ENCODE measurements at regions not wholly inside any gene's neighbourhood (a gene's known extent, or its start where the extent isn't known, plus 50 kb on each side); places are given as distances from the start of the nearest gene placed in this dataset.

DNA sequence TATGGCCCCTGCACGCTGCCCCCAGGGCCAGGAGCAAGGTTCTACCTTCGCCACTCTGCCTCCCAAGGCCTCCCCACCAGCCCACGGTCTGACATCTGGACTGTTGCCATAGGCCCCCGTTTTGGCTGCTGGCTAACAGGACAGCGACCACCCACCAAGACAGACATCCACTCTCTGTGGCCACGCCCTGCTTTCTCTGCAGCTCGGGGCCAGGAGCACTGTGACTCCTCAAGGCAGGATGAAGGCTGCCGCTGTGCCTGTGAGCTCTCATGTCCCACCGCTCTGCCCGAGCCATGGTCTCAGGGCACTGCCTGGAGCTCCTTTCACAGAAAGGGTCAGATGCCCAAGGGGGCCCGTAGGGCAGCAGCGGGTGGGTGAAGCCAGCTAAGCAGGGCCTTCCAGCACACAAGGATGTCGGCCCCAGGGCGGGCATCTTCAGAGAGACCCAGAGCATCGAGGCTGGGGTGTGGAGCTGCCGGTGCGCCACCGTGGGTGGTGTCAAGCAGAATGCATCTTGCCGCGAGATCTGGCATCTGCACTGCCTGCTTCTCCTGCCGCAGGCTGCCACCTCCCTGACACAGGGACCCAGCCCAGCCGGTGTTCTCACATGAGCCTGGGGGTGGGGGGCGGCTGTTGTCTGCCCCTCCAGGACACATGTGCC, 92.2 kb upstream of the ADAMTS2 start:
- DNase-seq (ENCODE audit: unreplicated experiment) = no peak
- Mint-ChIP-seq H3K36me3 (ENCODE audit: insufficient read depth, unreplicated experiment) (no peaks in the 10 kb centered on the region), H3K27me3 (ENCODE audit: insufficient read depth, unreplicated experiment) (no peaks in the 10 kb centered on the region), H3K27ac (ENCODE audit: low read depth, unreplicated experiment) (no peak overlapping the region), H3K4me1 (ENCODE audit: insufficient read depth, unreplicated experiment) (no peaks in the 10 kb centered on the region), H3K4me3 (ENCODE audit: unreplicated experiment) (no peak overlapping the region), H3K9me3 (ENCODE audit: unreplicated experiment) (peaks cover 34% of the 10 kb centered on the region)
- BruUV-seq (replicated peaks) = no TSS peak
- intact Hi-C loops (cut with micrococcal nuclease) = no loop called here
- TF ChIP-seq, protein P1, sequence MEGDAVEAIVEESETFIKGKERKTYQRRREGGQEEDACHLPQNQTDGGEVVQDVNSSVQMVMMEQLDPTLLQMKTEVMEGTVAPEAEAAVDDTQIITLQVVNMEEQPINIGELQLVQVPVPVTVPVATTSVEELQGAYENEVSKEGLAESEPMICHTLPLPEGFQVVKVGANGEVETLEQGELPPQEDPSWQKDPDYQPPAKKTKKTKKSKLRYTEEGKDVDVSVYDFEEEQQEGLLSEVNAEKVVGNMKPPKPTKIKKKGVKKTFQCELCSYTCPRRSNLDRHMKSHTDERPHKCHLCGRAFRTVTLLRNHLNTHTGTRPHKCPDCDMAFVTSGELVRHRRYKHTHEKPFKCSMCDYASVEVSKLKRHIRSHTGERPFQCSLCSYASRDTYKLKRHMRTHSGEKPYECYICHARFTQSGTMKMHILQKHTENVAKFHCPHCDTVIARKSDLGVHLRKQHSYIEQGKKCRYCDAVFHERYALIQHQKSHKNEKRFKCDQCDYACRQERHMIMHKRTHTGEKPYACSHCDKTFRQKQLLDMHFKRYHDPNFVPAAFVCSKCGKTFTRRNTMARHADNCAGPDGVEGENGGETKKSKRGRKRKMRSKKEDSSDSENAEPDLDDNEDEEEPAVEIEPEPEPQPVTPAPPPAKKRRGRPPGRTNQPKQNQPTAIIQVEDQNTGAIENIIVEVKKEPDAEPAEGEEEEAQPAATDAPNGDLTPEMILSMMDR (IDR thresholded peaks at IDR 0.05; ENCODE audit: unreplicated experiment) = no peak
- ChIA-PET CTCF (no interaction called here), POLR2A (no interaction called here)

DNA sequence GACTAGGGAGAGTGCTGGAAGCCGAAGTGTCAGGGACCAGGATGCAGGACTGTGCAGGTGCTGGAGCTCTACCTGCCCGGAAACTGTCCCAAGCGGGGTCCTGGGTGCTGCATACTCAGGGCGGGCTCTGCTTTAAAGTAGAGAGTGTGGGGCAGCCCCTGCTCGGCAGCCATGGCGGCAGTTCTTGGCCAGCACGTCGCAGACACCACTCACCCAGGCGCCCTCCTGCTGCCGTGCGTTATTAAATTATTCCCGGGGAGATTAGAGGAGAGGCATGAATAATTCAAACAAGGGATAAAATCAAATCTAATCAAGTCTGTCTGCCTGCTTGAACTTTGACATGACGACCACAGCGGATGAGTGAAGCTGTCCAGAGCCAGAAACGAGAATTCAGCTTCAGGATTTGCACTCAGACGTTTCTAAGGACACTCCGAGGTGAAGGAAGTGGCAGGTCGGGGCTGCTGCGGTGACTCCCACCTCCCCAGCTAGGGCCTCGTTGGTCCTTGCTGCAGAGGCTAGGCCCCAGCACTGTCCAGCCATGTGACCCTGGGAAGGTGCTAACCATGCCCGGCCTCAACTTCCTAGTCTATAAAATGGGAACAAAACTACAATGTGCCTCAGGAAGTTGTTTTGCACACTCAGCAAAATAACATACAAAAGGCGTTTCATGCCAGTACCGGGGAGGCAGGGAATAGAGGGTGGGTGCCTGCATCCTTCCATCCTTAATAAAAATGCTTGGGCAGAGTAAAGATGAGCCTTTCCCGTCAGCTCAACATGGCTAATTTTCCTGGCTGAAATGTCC, 91.3 kb upstream of the ADAMTS2 start:
- ChIA-PET CTCF (no interaction called here), POLR2A (no interaction called here)
- Mint-ChIP-seq H3K9me3 (ENCODE audit: unreplicated experiment) (peaks cover 26% of the 10 kb centered on the region), H3K4me3 (ENCODE audit: unreplicated experiment) (no peak overlapping the region), H3K4me1 (ENCODE audit: insufficient read depth, unreplicated experiment) (peaks cover 5% of the 10 kb centered on the region), H3K36me3 (ENCODE audit: insufficient read depth, unreplicated experiment) (no peaks in the 10 kb centered on the region), H3K27ac (ENCODE audit: low read depth, unreplicated experiment) (no peak overlapping the region), H3K27me3 (ENCODE audit: insufficient read depth, unreplicated experiment) (no peaks in the 10 kb centered on the region)
- BruUV-seq (replicated peaks) = no TSS peak
- intact Hi-C loops (cut with micrococcal nuclease) = no loop called here
- TF ChIP-seq, protein P1 (IDR thresholded peaks at IDR 0.05; ENCODE audit: unreplicated experiment) = no peak
- no peak for DNase-seq (ENCODE audit: unreplicated experiment)

DNA sequence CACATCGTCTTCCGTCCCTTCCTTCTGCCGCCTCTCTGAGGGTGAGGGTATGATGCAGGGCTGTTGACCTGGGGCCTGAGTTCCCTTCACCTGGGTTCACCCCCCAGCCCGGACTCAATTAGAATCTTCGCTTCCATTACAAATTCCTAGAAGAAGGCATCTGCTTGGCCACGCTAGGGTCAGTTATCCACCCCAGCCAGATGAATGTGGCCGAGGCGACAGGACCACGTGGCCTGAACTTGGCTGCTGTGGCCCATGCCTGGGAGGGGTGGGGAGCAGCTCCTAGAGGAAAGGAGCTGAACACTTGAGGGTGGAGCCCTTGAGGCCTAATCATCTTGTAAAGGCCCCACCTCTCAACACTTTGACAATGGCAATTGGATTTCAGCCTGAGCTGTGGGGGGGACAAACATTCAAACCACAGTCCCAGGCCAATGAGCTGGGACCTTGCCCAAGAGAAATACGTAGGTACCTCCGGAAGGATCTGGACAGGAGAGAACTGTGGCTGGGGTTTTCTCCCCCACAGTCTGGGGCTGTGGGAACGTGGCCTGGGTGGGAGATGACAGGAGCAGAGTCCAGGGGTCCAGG, 90.6 kb upstream of the ADAMTS2 start:
- intact Hi-C loops (cut with micrococcal nuclease) = no loop called here
- DNase-seq (ENCODE audit: unreplicated experiment) = no peak
- Mint-ChIP-seq H3K36me3 (ENCODE audit: insufficient read depth, unreplicated experiment) (no peaks in the 10 kb centered on the region), H3K4me1 (ENCODE audit: insufficient read depth, unreplicated experiment) (peaks cover 5% of the 10 kb centered on the region), H3K27ac (ENCODE audit: low read depth, unreplicated experiment) (no peak overlapping the region), H3K9me3 (ENCODE audit: unreplicated experiment) (peaks cover 26% of the 10 kb centered on the region), H3K27me3 (ENCODE audit: insufficient read depth, unreplicated experiment) (no peaks in the 10 kb centered on the region), H3K4me3 (ENCODE audit: unreplicated experiment) (no peak overlapping the region)
- TF ChIP-seq, protein P1 (IDR thresholded peaks at IDR 0.05; ENCODE audit: unreplicated experiment) = no peak
- no TSS peak for BruUV-seq (replicated peaks)
- CTCF ChIA-PET = no interaction called here
- POLR2A ChIA-PET = no interaction called here

DNA sequence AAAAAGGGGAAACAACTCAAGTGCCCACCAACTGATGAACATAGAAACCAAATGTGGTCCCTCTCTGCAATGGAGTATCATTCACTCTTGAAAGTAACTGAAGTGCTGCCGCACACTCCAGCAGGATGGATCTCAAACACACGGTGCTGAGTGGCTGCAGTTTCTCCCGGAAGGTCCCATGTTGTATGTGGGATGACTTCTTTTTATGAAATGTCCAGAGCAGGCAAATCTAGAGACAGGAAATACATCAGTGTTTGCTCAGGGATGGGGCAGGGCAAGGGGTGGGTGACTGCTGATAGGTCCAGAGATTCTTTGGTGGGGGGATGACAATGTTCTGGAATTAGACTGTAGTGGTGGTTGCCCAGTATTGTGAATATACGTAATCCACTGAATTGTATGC, 89.9 kb upstream of the ADAMTS2 start:
- peaks cover 5% of the 10 kb centered on the region for H3K4me1 Mint-ChIP-seq (ENCODE audit: insufficient read depth, unreplicated experiment)
- intact Hi-C loops (cut with micrococcal nuclease) = no loop called here
- no peak for DNase-seq (ENCODE audit: unreplicated experiment)
- TF ChIP-seq, protein P1 (IDR thresholded peaks at IDR 0.05; ENCODE audit: unreplicated experiment) = no peak
- ChIA-PET CTCF (no interaction called here), POLR2A (no interaction called here)
- no TSS peak for BruUV-seq (replicated peaks)
- H3K4me3 Mint-ChIP-seq (ENCODE audit: unreplicated experiment) = no peak overlapping the region
- H3K36me3 Mint-ChIP-seq (ENCODE audit: insufficient read depth, unreplicated experiment) = no peaks in the 10 kb centered on the region
- peaks cover 25% of the 10 kb centered on the region for H3K9me3 Mint-ChIP-seq (ENCODE audit: unreplicated experiment)
- H3K27me3 Mint-ChIP-seq (ENCODE audit: insufficient read depth, unreplicated experiment) = no peaks in the 10 kb centered on the region
- H3K27ac Mint-ChIP-seq (ENCODE audit: low read depth, unreplicated experiment) = no peak overlapping the region
